GM18517 (cell line): ENCODE measurements at regions not wholly inside any gene's neighbourhood (a gene's known extent, or its start where the extent isn't known, plus 50 kb on each side); places are given as distances from the start of the nearest gene placed in this dataset.

Experiments
- ATAC-seq: cut with Tn5 transposase; IDR thresholded peaks from one replicate; pipeline ENCODE4 v1.9.1; 2021; ENCODE audit warnings: mild to moderate bottlenecking, moderate library complexity; ENCODE audit not compliant: unreplicated experiment

DNA sequence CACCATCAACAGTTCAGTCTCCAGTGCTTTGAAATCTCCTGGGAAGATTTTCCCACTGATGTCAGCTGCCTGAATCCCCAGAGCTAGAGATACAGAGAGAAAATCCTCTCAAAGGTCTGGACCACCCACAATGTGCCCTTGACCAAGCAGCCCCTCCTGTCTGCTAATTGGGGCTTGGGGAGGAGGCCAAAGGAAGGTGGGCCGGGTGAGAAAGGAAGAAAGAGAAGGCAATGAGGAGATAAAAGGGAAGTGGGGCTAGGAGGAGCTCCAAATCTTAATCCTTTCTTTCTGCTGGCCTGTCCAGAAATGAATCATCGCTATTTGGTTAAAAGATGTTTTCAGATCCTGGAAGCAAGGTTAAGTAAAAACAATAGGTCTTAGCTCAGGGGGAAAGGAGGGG, 322.9 kb downstream of the BCL11B start:
- ATAC-seq: no peak

DNA sequence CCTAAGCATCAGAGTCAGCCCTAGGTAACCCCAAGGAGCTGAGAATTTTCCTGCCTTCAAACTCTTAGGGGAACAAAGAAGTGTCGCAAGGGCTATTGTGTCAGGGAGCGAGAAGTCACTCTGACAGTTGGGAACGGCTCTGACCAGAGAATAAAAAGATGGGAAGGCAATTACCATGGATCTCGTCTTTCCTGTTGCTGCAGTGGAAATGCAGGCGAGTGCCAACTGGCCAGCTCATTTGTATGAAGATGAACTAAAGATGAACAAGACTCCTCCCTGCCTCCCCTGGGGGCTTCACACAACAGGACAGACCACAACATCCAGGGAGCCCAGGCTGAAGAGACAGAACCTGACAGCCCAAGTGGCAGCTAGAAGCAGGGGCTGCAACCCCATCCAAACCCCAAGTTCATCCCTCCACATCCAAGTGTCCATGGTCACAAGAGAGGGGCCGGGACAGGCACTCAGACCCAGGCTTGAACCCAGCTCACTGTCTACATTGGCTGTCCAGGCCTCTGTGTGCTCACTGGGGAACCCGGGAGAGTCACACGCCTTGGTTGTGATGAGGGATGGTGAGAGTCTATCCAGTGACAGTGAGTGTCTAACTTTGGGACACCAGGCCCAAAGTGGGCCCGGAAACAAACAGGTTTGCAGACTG, 322.4 kb downstream of the BCL11B start:
- ATAC-seq: no peak

DNA sequence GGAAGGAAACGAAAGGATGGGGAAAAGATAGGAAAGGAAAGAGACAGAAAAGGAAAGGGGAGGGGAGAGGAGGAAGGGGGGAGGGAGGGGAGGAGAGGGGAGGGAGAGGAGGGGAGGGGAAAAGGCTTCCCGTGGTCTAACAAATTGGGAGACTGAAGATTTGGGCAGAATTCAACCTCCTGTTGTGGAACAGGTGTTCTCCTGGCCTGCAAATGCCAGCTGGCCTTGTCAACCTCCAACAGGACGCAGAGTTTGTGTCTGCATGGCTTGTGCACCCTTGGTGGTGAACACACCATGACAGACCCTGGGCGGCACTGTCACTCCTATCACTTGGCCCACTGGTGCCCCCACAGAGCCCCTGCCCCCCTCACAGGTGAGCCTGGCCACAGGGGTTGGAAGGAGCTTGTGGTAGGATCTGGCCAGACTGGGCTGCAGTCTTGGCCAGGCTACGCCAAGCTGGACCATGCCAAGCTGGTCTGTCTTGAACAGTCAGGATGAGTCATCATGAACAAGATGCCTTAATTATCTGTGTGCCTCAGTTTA, 321.6 kb downstream of the BCL11B start:
- no peak for ATAC-seq

DNA sequence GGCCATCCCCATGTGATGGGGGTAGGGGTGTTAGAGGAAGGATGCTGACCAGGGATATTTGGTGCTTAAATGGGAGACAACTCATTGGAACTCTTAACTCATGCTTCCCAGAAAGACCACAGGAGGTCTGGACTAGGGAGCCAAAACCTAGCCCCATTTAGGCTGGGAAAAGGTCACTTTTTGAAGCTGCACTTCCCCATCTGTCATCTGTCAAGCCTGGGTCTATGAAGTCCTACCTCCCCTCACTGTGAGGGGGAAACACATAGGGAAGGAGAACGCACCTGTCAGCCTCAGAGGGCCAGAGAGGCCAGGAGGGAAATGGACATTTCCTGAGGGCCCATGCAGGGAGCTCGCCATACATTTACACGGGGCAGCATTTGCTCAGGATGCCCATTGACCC, 321.0 kb downstream of the BCL11B start:
- no peak for ATAC-seq

DNA sequence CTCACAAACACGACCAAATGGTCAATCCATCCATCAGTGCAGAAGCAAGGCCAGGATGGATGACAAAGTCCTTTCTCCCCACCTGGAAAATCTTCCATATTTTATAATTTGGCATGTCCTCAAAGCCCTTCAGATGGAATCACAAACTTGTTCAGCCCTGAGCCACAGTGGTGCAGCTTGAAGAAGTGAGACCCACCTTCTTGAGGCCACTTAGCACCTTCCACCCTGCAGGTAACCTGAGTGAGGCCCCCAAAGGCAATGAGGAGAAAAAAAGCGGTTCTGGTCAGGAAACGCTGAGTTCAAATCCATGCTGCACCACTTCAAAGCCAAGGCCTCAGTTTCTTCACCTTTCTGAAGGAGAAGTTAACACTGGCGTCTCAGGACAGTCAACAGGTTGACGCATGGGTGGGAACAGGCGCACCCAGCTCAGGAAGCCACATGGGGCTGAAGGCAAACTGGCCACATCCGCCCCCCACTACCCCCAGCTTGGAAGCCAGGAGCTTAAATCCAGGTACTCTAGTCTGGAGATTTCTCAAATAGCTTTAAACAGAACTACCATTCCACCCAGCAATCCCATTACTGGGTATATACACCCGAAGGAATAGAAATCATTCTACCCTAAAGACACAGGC, 320.4 kb downstream of the BCL11B start:
- ATAC-seq: no peak

DNA sequence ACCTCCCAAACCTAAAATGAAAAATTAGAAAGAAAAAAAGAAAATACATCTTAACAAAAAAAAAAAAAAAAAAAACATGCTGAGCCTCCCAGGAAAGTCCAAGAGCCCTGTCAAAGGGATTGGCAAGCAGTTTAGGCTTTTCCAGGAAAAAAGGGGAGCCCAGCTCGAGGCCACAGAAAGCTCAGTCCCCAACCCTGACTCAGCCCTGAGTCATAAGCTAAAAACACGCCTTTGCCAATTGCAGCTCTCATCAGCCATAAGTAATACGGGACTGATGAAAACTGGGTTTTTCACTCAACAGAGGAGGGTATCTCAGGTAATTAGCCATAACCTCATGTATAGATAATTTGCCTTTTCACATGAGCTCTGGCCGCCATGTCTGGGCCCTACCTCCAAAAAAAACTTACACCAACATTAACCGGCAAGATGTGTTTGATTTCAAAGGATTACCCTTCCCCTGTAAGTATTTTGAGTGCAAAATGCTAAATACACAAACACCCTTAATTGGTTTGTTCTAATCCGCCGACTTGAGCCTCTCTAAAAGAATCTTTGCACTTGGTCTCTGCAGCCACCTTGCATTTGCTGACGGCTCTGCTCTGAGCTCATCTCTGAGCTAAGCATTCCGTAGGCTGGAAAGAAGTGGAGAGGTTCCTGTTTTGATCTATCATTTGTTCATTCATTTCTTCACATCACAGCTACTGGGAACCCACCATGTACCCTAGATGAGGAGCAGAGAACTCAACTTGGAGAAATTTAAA, 319.2 kb downstream of the BCL11B start:
- no peak for ATAC-seq

DNA sequence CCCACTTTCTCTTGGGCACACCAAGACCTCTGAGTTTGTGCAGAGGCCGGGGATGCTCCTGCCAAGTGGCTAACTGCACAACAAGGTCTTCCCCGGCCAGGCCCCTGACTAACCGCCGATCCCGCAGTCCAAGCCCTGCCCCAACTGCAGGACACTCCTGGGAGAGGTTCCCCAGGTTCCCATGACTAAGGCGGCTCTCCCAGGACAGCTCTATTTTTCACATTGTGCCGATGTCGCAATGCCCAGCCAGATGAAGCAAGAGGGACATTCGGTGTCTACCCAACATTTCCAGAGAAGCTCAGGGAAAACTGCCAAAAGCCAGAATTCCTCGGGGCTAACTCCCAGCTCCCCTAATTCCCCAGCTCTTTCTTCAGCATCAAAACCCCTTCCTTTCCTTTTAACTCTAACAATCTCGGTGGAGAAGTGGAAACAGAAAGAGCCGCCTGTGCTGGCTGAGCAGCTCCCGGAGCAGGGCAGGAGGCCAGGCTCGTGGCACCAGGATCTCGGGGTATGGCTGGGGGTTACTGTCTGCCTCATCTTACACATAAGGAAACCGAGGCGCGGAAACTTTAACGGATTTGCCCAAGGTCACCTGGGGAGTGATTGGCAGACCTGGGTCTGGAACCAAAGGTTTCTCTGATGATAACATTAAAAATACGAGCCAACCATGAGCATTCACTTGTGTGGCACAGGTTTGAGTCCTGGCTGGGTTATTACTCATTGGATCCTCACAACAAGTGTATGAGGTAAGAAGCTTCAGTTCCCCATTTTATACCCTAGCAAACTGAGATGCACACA, 318.2 kb downstream of the BCL11B start:
- ATAC-seq: no peak

DNA sequence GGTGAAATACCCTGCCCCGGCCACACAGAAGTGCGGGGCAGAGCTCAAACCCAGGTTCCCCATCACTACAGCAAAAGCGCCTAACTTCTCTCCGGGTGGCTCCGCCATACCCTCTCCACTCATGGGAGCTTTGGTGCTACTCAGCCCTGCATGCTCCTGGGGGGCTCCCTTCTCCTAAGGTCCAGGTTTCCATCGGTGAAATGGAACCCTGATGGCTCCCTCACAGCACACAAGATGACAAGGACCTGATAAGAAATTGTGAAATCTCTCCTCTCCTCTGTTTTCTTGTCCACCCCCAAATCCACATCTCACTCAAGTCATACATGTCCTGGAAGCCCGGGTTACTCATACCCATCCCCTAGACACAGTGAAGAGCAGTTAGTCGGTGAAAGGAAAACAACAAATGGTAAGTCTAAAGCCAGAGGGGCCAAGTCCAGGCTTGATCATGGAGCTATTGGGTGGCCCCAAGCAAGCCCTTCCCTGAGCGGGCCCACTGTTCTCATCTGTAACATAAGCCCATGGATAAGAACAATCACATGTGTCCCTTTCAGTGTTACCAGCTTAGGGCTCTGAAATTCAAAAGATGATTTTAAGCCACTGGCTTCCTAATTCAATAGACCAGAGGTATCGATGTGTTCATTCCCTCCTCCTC, 317.5 kb downstream of the BCL11B start:
- ATAC-seq: no peak

DNA sequence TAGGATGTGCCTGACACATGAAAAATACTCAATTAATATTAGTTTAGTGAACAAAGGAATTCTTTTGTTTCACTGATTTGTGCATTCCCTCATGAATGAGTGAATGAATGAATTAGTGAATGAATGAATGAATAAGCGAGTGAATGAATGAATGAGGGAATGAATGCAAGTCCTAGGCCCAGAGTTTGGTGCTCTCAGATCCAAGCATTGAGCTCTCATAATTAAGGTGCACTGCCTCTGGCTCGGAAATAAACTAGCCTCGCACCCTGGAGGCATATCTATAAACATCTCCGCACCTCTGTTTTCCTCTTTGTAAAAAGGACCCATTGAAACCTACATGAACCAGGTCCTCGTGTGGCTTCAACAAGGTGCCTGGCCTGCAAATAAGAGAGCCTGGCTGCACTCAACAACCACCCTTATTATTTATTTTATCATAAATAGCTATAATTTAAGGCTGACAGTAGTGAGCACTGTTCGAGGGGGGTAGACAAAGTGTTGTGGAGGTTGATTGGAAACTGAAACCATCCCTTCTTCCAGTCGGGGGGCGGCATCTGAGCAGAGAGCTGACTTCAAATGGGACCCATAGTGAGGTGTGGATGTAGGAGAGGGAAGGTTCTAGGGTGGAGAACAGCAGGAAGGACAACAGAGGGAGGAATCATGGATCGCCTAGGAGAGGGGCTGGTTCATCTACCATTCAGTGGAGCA, 316.8 kb downstream of the BCL11B start:
- no peak for ATAC-seq

DNA sequence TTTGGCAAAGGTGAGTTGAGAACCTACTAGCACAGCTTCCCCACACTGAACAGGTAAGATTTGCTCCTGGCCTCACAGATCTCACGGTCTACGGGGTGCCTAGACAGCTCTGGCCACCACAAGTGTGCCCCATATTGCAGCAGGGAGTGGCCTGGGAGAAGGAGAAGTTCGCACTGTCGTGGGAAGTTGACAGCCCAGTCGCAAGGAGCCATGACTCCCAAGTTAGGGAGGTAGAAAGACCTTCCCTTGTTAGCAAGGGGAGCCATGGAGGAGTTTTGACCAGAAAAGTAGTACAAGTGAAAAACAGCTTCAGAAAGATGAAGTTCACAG, 316.3 kb downstream of the BCL11B start:
- no peak for ATAC-seq

DNA sequence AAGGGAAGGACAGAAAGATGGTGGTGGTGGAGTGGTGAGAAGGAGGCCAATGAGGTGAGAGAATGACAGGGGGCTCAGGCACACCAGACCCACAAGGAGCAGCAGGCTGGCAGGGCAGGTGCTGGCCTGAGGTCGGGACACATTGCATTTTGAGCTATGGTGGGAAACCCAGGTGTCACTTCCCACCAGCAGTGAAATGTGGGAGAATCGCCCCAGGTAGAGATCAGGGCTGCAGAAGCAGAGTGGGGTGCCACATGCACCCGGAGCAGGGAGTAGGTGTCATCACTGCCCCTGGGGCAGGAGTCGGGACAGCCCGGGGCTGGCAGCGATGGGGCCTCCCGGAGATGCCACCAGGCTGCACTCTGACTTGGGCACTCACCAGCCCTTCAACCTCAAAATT, 315.8 kb downstream of the BCL11B start:
- ATAC-seq: no peak

DNA sequence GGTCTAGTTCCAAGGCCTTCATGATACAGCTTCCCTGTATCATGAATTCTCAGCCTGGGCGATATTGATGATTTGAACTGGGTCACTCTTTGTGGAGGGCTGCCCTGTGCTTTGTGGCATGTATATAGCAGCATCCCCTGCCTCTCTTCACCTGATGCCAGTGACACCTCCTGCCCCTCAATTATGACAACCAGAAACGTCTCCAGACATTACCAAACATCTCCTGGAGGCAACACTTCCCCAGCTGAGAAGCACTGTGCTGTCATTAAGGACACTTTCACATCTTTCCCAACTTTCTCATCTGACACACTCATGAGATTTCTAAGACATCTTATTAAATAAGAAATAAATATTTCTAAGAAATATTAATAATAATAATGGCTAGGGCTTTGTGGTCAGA, 315.3 kb downstream of the BCL11B start:
- no peak for ATAC-seq

DNA sequence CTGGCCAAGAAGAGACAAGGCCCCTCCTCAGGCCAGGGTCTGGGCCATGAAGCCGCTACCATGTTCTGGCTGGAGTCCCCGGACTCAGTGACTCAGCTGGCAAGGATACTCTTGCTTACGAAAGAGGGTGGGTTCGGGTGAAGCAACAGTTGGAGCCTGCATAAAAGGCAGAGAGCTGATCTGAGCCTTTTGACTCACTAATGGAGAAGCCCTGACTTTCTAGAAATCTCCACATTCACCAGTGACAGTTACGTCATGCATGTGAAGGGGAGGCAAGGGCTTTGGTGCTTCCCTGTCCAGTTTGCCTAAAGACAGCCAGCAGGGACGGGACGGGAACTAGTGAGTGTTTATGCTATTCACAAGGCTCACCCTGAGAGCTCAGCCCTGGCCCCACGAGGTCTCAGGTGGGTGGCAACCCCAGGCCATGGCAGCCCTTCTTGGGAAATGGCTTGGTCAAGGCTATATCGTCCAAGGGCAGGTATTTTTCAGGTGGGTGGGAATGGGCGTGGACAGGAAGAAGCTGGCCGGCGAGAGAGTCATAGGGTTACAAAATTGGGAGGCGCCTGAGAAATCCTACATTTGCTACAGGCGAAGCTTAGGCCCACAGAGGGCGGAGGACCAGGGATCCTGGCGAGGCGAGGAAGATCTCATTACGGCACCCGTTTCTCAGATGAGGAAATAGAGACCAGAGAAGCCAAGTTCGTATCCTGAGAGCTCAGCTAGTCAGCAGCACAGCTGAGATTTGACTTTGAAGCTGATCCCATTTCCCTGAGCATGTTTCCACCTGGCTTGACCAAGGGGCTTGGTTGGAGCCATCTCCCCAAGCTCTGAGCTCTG, 314.6 kb downstream of the BCL11B start:
- ATAC-seq: no peak

DNA sequence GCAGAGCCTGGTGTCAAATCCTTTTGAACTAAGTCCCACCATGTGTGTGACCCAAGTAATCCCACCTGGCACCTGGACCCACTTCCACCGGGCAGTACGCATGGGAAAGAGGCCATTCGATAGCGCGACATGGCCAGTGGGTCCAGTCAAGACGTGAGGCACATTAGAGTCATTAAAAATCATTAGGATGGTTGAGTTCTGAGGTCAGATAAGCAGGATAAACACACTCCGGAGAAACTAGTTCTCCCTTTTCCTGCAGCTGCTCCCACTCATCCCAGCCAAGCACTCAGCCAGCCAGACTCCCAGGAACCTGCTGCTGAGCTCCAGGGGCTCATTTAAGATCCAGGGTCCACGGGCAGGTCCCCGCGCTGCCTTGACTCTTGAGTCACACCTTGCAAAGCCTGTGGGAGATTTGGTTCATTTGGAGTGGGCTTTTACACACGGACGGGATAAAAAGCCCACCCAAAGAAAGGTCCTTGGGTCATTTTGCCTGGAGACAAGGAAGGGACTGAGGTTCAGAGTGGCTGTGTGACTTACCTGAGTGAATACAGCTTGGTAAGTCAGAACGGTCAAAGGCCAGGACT, 313.9 kb downstream of the BCL11B start:
- ATAC-seq: no peak

DNA sequence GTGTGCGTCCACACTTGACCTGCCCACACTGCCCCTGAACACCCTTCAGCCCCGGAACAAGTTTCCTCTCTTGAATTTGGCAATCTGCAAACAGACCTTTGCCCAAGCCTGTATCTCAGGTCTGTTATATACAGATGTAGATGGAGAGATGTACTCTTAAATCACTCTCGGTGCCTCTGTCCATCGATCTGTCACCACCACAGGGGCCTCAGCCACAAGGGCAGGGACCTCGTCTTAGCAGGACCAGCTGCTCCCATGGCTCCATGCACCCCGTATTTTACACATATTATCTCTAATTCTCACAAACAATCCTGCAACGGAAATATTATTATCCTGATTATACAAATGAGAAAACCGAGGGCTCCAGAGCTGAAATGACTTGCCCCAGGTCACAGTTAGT, 313.4 kb downstream of the BCL11B start:
- ATAC-seq: no peak

DNA sequence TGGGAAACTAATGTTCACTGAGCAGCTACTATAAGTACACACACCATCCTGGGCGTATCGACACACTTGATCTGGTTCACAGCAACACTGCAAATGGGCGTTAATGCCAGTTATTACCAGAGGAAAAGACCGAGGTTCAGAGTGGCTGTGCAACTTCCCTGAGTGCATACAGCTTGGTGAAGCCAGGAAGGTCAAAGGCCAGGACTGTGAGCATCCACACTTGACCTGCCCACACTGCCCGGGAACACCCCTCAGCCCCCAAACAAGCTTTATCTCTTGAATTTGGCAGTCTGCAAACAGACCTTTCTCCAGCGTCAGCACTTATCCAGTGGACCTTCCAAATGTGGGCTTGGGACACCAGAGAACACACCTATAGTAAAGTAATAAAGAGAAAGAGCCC, 312.6 kb downstream of the BCL11B start:
- ATAC-seq: no peak

DNA sequence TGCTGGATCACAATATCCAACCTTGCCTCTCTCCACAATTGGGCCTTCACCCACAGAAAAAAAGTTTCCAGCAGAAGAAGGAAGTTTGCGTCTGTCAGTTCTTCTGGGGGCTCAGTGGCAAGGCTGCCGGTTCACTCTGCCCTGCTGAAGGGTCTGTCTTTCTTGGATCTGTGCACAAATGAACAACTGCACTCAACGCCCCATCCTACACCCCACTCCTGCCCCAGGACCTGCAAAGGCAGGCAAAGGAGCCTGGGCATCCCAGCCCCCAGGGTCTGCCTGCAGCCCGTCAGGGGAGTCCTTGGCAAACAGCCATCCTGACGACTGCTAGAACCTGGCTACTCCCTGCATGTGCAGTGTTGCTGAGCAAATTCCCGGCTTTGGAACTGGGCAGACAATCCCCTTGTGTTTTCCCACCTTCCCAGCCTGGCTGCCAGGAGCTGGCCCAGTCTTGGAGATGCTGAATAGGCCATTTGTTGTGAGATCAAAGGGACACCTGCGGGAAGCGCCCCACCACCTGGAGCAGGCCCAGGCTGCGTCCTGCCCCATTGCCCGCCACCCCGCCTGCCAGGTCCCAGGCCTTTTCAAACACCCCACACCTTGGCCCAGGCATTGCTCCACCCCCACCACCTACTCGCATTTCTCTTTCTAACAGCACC, 311.9 kb downstream of the BCL11B start:
- ATAC-seq: no peak

DNA sequence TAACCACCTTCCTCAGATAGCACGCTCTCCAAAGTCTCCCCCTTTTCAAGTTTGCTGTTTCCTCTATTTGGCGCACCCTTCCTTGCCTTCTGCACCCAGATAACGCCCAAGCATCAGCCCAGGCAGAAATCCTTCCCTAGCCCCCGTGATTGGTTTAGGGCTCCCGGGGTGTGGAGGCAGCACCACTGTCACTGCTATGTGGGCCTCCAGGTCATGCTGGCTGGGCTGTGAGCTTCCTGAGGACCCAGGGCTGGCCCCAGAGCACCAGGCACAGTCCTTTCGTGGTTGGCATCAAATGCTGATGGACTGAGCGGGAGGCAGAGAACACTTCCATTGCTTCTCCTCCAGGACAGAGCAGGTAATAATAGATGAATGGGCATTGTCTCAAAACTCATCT, 311.4 kb downstream of the BCL11B start:
- no peak for ATAC-seq
